ENCODE measurements at regions not wholly inside any gene's neighbourhood (a gene's known extent, or its start where the extent isn't known, plus 50 kb on each side); places are given as distances from the start of the nearest gene placed in this dataset.

- TF ChIP-seq CTCF (IDR thresholded peaks at IDR 0.05) = no peak
- Histone ChIP-seq H3K36me3 (no peaks in the 10 kb centered on the region), H3K4me3 (no peak overlapping the region), H3K27ac (no peak overlapping the region), H3K27me3 (no peaks in the 10 kb centered on the region), H3K4me1 (peaks cover 0 to 21% of the 10 kb centered on the region in 2 donors), H3K9me3 (no peaks in the 10 kb centered on the region)
- intact Hi-C loops (cut with DNase I) = loop anchor here (5.0 kb wide), 1 partner anchor 231 kb away; no protein-coding TSS in a partner anchor
- no peak for DNase-seq (ENCODE audit: low spot score in 2 of 2)
These were observed 234.6 kb upstream of the JUN start for GRCh38 chr1:59018446-59018845.

GRCh38 chr1:59018860-59019259, 235.0 kb upstream of the JUN start:
- no peak overlapping the region for H3K4me3 ChIP-seq
- H3K27ac ChIP-seq = no peak overlapping the region
- no peaks in the 10 kb centered on the region for H3K36me3 ChIP-seq
- no peaks in the 10 kb centered on the region for H3K27me3 ChIP-seq
- TF ChIP-seq CTCF (IDR thresholded peaks at IDR 0.05) = no peak
- H3K4me1 ChIP-seq = peaks cover 0 to 17% of the 10 kb centered on the region in 2 donors
- no peak for DNase-seq (ENCODE audit: low spot score in 2 of 2)
- no peaks in the 10 kb centered on the region for H3K9me3 ChIP-seq
- intact Hi-C loops (cut with DNase I) = loop anchor here (5.0 kb wide), 1 partner anchor 232 kb away; no protein-coding TSS in a partner anchor

GRCh38 chr1:59020151-59020997, 236.5 kb upstream of the JUN start:
- DNase-seq (ENCODE audit: low spot score in 2 of 2) = peak; percentile 29 to 78

GRCh38 chr1:59022199-59022598, 238.4 kb upstream of the JUN start:
- H3K9me3 ChIP-seq = no peaks in the 10 kb centered on the region
- H3K27me3 ChIP-seq = no peaks in the 10 kb centered on the region
- intact Hi-C loops (cut with DNase I) = no loop called here
- H3K27ac ChIP-seq = no peak overlapping the region
- no peaks in the 10 kb centered on the region for H3K36me3 ChIP-seq
- DNase-seq (ENCODE audit: low spot score in 2 of 2) = no peak
- TF ChIP-seq CTCF (IDR thresholded peaks at IDR 0.05) = no peak
- no peak overlapping the region for H3K4me3 ChIP-seq
- H3K4me1 ChIP-seq = peaks cover 0 to 7% of the 10 kb centered on the region in 2 donors

More at GRCh38 chr1:59020151-59020997, 236.5 kb upstream of the JUN start:
- peak overlapping the region; percentile 63 to 71 for H3K27ac ChIP-seq
- no peaks in the 10 kb centered on the region for H3K36me3 ChIP-seq
- intact Hi-C loops (cut with DNase I) = no loop called here
- TF ChIP-seq CTCF (IDR thresholded peaks at IDR 0.05) = no peak
- H3K9me3 ChIP-seq = no peaks in the 10 kb centered on the region
- H3K27me3 ChIP-seq = no peaks in the 10 kb centered on the region
- H3K4me3 ChIP-seq = peak overlapping the region; percentile 41 to 53
- H3K4me1 ChIP-seq = peaks cover 0 to 12% of the 10 kb centered on the region in 2 donors

- intact Hi-C loops (cut with DNase I) = no loop called here
- TF ChIP-seq CTCF (IDR thresholded peaks at IDR 0.05) = no peak
- no peak for DNase-seq (ENCODE audit: low spot score in 2 of 2)
These were observed 239.0 kb upstream of the JUN start for GRCh38 chr1:59022799-59023198.

More at GRCh38 chr1:59022799-59023198, 239.0 kb upstream of the JUN start:
- Histone ChIP-seq H3K27ac (no peak overlapping the region), H3K27me3 (no peaks in the 10 kb centered on the region), H3K4me3 (no peak overlapping the region), H3K9me3 (no peaks in the 10 kb centered on the region), H3K4me1 (peaks cover 0 to 7% of the 10 kb centered on the region in 2 donors), H3K36me3 (no peaks in the 10 kb centered on the region)

Data from ascending aorta (tissue), 2 donors.